ENCODE measurements at regions not wholly inside any gene's neighbourhood (a gene's known extent, or its start where the extent isn't known, plus 50 kb on each side); places are given as distances from the start of the nearest gene placed in this dataset.

DNA sequence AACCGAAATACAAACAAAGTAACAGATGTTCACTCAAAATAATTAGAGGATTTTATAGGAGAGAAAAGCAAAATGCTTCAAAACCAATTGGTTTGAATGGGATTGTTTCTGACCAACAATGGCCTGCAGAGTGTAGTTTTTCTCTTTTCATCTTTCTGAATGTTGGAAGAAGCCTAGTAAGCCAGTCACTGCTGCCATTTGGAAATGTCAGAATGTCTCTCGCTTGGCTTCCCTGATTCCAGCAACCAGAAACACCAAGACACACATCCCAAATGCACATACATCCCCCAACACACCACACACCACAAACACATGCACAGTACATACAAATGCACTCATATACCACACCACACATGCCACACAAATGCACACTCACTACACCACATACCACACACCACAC lies 403.4 kb downstream of the OCA2 start:
- TF ChIP-seq, protein P1, sequence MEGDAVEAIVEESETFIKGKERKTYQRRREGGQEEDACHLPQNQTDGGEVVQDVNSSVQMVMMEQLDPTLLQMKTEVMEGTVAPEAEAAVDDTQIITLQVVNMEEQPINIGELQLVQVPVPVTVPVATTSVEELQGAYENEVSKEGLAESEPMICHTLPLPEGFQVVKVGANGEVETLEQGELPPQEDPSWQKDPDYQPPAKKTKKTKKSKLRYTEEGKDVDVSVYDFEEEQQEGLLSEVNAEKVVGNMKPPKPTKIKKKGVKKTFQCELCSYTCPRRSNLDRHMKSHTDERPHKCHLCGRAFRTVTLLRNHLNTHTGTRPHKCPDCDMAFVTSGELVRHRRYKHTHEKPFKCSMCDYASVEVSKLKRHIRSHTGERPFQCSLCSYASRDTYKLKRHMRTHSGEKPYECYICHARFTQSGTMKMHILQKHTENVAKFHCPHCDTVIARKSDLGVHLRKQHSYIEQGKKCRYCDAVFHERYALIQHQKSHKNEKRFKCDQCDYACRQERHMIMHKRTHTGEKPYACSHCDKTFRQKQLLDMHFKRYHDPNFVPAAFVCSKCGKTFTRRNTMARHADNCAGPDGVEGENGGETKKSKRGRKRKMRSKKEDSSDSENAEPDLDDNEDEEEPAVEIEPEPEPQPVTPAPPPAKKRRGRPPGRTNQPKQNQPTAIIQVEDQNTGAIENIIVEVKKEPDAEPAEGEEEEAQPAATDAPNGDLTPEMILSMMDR (IDR thresholded peaks at IDR 0.05) = no peak
- no peak for TF ChIP-seq POLR2A (IDR thresholded peaks at IDR 0.05)
- H3K4me3 ChIP-seq = no peak overlapping the region
- WGBS, 2 donors = 76 to 81% methylated on average over 2 of the region's 2 CpGs
- H3K27me3 ChIP-seq = no peaks in the 10 kb centered on the region
- no peak overlapping the region for H3K27ac ChIP-seq
- H3K9me3 ChIP-seq = no peaks in the 10 kb centered on the region
- H3K4me1 ChIP-seq = no peaks in the 10 kb centered on the region
- no peaks in the 10 kb centered on the region for H3K36me3 ChIP-seq
- no peak for DNase-seq
- intact Hi-C loops (cut with DNase I) = no loop called here

DNA sequence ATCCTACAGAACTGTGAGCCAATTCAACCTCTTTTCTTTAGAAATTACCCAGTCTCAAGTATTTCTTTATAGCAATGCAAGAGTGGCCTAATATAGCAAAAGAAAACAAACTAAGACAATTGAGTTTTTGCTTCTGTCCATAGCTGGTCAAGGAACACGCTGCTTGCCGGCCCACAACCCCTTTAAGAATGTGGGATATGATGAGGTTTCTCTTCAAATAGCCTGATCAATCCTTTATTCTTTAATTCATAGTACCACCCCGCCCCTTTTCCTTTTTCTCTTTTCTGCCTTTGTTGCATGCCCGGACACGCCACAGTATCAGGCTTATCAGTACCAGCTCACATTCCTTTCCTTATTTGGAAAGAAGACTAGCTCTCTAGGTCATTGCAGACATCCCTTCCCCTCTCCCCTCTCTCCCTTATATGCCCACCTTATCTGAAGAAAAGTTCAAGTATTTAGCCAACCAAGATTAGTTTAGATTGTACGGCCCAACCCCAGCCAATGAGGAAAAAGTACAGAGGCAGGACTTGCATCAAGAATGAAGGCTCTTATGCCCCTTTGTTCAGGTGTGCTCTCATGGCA lies 404.5 kb downstream of the OCA2 start:
- Histone ChIP-seq H3K4me3 (no peak overlapping the region), H3K27ac (no peak overlapping the region), H3K4me1 (no peaks in the 10 kb centered on the region), H3K9me3 (no peaks in the 10 kb centered on the region), H3K27me3 (no peaks in the 10 kb centered on the region), H3K36me3 (no peaks in the 10 kb centered on the region)
- no peak for TF ChIP-seq POLR2A (IDR thresholded peaks at IDR 0.05)
- TF ChIP-seq, protein P1 (IDR thresholded peaks at IDR 0.05) = no peak
- intact Hi-C loops (cut with DNase I) = no loop called here
- no peak for DNase-seq
- 41 to 70% methylated on average over 6 of the region's 6 CpGs for WGBS, 2 donors

- no peaks in the 10 kb centered on the region for H3K9me3 ChIP-seq
- H3K4me1 ChIP-seq = no peaks in the 10 kb centered on the region
- DNase-seq = no peak
- intact Hi-C loops (cut with DNase I) = no loop called here
- TF ChIP-seq, protein P1 (IDR thresholded peaks at IDR 0.05) = no peak
- H3K27ac ChIP-seq = no peak overlapping the region
- H3K27me3 ChIP-seq = no peaks in the 10 kb centered on the region
- H3K36me3 ChIP-seq = no peaks in the 10 kb centered on the region
- no peak overlapping the region for H3K4me3 ChIP-seq
- 66 to 75% methylated on average over 2 of the region's 2 CpGs for WGBS, 2 donors
Observed at GRCh38 chr15:27693280-27693679, 405.8 kb downstream of the OCA2 start.

- intact Hi-C loops (cut with DNase I) = no loop called here
- Histone ChIP-seq H3K36me3 (no peaks in the 10 kb centered on the region), H3K4me1 (no peaks in the 10 kb centered on the region), H3K27ac (no peak overlapping the region), H3K27me3 (no peaks in the 10 kb centered on the region), H3K4me3 (no peak overlapping the region), H3K9me3 (no peaks in the 10 kb centered on the region)
- WGBS, 2 donors = 77 to 88% methylated on average over 5 of the region's 5 CpGs
- TF ChIP-seq, protein P1 (IDR thresholded peaks at IDR 0.05) = no peak
- no peak for TF ChIP-seq POLR2A (IDR thresholded peaks at IDR 0.05)
- no peak for DNase-seq
Observed at GRCh38 chr15:27692438-27692837, 406.7 kb downstream of the OCA2 start.

- H3K36me3 ChIP-seq = no peaks in the 10 kb centered on the region
- H3K9me3 ChIP-seq = no peaks in the 10 kb centered on the region
- H3K27ac ChIP-seq = no peak overlapping the region
- no peaks in the 10 kb centered on the region for H3K4me1 ChIP-seq
- DNase-seq = no peak
- WGBS, 2 donors = 100% methylated on average over 1 of the region's 5 CpGs
- no peaks in the 10 kb centered on the region for H3K27me3 ChIP-seq
- H3K4me3 ChIP-seq = no peak overlapping the region
- intact Hi-C loops (cut with DNase I) = no loop called here
- TF ChIP-seq POLR2A (IDR thresholded peaks at IDR 0.05) = no peak
- TF ChIP-seq, protein P1 (IDR thresholded peaks at IDR 0.05) = no peak
Observed at GRCh38 chr15:27690290-27690689, 408.8 kb downstream of the OCA2 start.

All from esophagus squamous epithelium (tissue), 5 donors.